Left ventricle myocardium superior (tissue), 1 donor: ENCODE measurements at regions not wholly inside any gene's neighbourhood (a gene's known extent, or its start where the extent isn't known, plus 50 kb on each side); places are given as distances from the start of the nearest gene placed in this dataset.
A peak's percentile ranks its signal among the peaks of the same experiment; 100 is the strongest.

ENCODE experiments used
- ATAC-seq: fragments of 200-7000 bp; cut with Tn5 transposase; one replicate; pipeline ENCODE4 v1.9.1; 2020; ENCODE audit warnings: mild to moderate bottlenecking, moderate library complexity
- DNase-seq: peaks from one replicate; pipeline ENCODE4 v3.0.0-alpha.2; 2020
- intact Hi-C: fragments of 100-400 bp; cut with micrococcal nuclease; formaldehyde crosslinking; loops from one replicate; pipeline ENCODE4 v1.11.0; 2022
- donor health status: DM: no; HTN: yes; CAD: no; lungs with severe emphysema.

DNA sequence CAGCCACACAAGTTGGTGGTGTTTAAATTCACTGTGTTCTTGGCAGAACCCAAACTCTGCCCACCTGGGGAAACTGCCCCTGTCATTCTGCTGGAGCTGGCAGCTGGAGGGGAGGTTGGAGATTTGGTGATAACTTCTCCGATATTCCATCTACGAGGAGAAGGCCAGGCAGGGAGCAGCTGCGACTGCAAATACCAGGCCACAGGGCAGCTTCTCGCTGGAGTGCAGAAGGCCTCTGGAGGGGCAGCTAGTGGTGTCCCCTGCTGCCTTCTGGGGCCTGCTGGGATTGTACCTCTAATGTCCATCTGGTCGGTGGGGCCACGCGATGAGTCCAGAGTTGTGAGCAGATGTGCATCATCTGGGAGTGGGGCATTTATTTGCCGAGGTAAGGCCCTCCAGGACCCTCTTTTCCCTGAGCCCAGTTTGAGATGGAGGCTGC lies 98.9 kb downstream of the ACKR3 start:
- no peak for DNase-seq
- intact Hi-C loops: no loop called here
- no peak for ATAC-seq

DNA sequence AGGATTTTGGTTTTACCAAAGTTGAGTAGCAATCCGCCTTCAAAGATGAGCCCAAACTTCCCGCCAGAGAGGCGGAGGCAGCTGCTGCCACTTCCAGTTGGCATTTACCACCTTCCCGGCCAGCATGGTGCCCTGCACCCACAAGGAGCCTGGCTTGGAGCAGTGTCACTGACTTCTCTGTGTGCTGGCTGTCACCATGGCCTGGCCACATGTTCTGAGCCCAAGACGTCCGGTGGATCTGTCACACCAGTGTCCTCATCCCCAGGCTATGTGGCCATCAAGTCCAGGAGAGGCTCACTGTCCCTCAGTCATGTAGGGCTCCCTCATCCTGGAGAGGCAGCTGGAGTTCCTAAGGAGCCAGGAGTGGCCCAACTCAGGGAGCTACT lies 100.6 kb downstream of the ACKR3 start:
- intact Hi-C loops: loop anchor here (10.0 kb wide), 1 partner anchor 95 kb away; no protein-coding TSS in a partner anchor
- ATAC-seq (no peak), DNase-seq (no peak)

DNA sequence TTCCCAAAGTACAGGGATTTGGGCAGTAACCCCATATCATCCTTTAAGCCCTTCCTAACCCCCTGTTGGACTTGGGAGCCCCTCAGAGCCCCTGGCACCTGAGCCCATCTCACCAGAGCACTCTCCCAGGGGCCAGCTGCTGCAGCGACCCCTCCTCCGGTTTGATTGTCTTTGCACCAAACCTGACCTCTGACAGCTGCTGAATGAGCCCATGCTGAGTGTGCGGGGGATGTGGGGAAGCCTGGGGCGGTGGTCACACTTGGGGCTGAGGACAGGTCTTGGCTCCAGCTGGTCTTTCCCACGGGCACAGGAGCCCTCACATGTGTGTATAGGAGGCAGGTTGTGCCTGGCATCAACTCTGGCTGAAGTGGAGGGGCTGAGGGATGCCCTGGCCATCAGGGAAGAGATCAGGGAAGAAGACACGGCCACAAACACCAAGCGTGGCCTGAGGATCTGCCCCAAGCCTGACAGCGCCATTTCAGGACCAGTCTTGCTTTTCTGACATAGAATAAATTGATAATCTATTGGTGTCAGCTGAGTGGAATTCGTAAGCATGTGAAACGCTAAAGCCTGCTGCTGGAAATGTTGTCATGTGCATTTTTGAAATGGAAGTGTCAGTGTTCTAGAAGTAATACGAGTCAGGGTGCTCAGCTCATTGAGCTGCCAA lies 102.4 kb downstream of the ACKR3 start:
- DNase-seq (no peak), ATAC-seq (no peak)
- intact Hi-C loops: loop anchor here (10.0 kb wide), 1 partner anchor 97 kb away; no protein-coding TSS in a partner anchor

DNA sequence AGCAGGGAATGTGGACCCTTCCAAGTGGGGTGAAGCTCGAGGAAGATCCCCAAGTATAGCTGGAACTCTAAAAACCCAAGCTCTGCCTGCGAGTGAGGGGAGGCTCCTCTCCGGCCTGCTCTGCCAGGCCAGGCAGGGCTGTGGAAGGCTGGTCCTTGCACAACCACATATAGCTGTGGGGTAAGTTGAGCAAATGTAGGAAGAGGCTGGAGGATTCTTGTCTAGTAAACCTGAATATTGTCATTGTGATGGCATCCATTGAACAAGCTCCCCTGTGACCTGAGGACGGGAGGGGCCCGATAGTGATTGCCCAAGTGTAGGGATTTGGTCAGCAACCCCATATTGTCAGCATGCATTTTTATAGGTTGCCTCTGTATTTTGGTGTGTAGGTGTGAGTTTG lies 103.0 kb downstream of the ACKR3 start:
- intact Hi-C loops: loop anchor here (10.0 kb wide), 1 partner anchor 98 kb away; no protein-coding TSS in a partner anchor
- ATAC-seq (no peak), DNase-seq (no peak)

DNA sequence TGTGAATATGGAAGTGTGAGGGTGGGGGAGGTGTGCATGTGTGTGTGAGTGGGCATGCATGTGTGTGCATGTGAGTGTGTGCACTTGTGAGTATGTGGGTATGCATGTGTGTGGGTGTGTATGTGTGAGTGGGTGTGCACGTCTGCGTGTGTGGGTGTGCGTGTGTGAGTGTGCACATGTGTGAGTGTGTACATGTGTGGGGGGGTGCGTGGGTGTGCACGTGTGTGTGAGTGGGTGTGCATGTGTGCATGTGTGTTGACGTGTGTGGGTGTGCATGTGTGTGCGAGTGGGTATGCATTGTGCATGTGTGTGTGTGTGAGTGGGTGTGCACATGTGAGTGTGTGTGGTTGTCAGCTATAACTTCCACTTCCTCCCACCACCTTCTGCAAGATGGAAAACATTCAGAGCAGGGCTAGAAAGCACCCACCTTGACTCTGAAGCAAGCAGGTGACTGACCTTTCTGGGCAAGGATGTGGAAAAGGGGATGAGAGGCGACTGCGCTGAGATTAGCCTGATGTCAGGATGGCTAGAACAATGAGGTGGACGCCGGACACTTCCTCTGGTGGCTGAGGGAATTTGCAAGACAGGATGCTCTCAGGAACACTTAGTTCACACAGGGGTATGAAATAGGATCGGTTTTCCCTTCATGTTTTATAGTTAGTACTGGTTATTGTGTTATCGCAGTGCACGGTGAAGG lies 103.6 kb downstream of the ACKR3 start:
- DNase-seq: no peak
- no peak for ATAC-seq
- intact Hi-C loops: loop anchor here (10.0 kb wide), 1 partner anchor 98 kb away; no protein-coding TSS in a partner anchor

DNA sequence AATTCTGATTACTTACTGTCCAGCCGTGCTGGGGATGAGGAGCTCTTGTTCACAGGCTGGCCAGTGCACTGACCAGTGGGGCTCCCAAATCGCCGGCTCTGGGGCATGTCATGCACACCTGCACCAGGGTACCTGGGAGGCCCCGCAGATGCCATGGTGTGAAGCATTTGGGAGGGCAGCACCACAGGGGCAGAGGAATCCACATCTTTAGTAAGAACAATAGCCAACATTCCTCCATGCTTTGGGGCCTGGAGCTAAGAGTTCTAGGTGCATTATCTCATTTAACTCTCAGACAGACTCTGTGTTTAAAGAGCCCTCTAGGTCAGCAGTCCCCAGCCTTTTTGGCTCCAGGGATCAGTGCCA lies 104.2 kb downstream of the ACKR3 start:
- DNase-seq (no peak), ATAC-seq (no peak)
- intact Hi-C loops: loop anchor here (10.0 kb wide), 1 partner anchor 99 kb away; no protein-coding TSS in a partner anchor

DNA sequence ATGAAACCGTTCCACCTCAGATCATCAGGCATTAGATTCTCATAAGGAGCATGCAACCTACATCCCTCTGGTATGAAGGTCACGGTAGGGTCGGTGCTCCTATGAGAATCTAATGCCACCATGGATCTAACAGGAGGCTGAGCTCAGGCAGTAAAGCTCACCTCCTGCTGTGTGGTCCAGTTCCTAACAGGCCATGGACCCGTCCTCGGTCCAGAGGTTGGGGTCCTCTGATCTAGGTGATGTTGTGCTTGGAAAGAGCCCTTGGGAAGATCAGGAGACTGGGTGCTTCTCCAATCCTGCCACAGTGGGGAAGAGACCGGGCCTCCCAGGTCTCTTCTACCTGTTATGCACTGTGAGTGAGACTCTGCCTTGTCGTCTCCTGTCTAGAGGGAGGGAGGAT lies 104.6 kb downstream of the ACKR3 start:
- ATAC-seq (no peak), DNase-seq (no peak)
- intact Hi-C loops: loop anchor here (10.0 kb wide), 1 partner anchor 99 kb away; no protein-coding TSS in a partner anchor

DNA sequence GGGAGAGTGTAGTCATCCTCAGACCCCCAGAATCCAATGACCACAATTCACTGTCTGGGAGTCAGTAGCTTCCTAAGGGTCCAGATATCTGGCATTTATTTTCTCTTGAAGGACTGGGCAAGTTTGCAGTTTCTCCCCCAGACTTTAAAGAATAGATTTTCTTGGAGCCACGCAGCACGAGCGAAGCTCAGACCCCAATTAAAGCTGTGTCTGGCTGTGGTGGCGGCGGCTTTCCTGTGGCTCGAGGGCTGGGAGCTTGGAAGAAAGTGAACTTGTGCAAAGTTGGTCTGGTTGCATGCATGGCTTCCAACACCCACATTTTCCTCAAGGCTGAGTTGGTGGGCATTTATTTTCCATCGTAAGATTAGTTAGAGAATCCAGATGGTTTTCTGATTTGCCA lies 105.0 kb downstream of the ACKR3 start:
- DNase-seq (no peak), ATAC-seq (no peak)
- intact Hi-C loops: loop anchor here (10.0 kb wide), 1 partner anchor 100 kb away; no protein-coding TSS in a partner anchor

DNA sequence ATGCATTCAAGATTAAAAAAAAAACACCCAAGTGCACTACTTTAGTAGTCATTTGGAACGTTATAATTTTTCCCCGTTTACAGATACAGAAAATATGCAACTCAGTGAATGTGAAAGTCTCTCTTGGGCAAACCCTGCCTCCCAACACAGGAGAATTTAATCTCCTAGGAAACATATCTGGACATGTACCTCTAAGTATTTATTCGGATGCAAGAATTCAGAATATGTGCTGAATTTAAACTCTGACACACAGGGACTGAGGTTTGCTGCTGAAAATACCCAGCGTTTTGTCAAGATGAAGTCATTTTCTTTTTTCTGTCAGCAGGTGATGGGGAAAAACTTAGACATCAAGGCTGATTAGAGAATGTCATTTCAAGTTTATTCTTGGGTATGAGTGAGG lies 105.4 kb downstream of the ACKR3 start:
- ATAC-seq (peak; percentile 75), DNase-seq (no peak)
- intact Hi-C loops: loop anchor here (10.0 kb wide), 1 partner anchor 100 kb away; no protein-coding TSS in a partner anchor

DNA sequence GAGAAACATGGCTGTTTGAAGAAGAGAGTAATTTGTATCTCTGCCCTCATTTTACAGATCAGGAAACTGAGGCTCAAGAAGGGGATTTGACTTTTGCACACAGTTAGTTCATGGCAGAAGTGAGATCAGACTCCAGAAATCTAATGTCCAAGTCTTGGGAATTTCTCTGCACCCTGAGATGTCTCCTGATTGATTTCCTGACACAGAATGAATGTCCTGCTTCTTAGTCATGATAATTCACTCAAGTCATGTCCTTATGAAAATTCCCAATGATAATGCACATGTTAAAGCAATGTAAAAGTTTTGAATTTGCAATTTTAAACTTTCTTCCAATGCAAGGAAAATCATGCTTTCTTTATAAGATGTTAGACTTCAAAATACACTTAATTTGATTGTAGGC lies 105.9 kb downstream of the ACKR3 start:
- intact Hi-C loops: loop anchor here (10.0 kb wide), 1 partner anchor 101 kb away; no protein-coding TSS in a partner anchor
- ATAC-seq (no peak), DNase-seq (no peak)

DNA sequence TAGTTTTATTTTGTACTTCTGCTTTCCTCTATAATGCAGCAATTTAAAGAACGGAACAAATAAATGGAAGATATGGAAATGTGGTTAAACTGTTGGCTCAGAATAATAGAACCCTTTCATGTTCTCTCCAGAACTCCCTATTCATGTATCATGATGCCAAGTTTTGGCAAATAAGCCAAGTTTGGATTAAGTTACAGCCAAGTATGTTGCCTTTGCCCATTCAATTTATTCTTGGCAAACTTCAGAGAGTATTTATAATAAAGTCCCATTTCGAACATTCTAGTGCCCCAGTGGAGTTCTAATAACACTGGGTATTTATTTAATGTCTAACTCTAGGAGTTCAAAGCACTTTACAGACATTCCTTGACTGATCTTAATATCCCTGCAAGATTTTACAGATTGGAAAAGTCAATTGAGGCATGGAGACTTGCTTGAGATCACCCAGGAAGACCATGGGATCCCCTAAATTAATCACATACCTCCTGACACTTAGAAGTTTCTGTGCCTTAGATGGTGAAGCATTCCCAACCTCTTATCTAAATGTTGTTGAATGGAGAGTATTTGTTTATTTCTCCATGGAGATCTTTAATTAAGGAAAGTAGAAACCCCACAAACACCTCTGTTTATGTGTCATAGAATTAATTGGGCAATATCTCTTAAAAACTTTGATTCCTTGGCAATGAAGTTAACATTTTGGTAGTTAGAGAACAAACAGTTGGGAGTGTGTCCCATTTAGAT lies 106.7 kb downstream of the ACKR3 start:
- no peak for DNase-seq
- peak; percentile 21 for ATAC-seq
- intact Hi-C loops: loop anchor here (10.0 kb wide), 1 partner anchor 102 kb away; no protein-coding TSS in a partner anchor

DNA sequence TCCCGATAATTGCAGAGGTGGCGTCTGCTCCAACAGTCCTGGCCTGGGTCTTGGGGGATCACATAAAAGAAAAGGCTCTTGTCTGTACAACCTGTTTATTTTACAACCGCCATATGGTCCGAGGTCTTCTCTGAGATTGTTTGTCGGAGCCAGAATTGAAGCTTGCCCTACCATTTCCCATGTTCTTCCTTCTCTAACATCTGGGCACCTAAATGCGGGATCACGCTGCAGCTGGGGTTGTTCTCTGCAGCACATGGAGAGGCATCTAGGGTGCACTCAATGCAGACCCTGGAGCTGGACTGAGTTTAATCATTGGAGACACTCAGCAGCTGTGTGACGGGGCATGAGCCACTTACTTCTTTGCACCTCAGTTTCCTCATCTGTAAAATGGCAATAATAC lies 107.7 kb downstream of the ACKR3 start:
- intact Hi-C loops: loop anchor here (10.0 kb wide), 1 partner anchor 103 kb away; no protein-coding TSS in a partner anchor
- no peak for DNase-seq
- ATAC-seq: no peak

DNA sequence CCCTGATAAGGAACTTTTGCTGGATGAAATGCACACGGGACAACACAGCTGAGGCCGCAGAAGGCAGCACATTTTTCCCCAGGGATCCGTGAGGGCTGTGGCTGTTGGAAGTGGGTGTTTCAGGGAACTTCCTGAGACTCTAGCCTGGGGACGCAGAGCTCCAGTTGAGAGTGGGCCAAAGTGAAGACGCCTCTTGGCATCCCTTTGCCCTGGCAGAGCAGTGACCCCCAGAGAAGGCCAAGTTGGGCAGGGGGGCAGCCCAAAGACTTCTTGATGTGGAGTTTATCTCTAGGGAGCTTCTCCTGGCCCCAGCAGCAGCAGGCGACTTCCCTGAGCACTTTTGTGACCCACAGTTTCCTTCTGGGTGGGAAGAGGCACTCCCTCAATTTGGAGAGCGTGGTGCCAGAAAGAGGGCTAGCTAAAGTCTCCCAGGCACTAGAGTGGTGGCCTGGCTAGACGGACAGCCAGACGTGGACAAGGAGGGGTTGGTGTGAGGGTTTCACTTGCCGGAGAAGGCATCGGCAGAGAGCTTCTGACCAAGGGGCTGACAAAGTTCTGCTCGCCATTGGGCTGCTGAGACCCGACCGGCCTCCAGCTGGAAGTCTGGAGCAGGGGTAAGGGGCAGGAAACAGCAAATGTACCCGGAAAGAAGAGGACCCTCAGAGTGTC lies 108.8 kb downstream of the ACKR3 start:
- intact Hi-C loops: loop anchor here (10.0 kb wide), 1 partner anchor 104 kb away; no protein-coding TSS in a partner anchor
- DNase-seq: no peak

DNA sequence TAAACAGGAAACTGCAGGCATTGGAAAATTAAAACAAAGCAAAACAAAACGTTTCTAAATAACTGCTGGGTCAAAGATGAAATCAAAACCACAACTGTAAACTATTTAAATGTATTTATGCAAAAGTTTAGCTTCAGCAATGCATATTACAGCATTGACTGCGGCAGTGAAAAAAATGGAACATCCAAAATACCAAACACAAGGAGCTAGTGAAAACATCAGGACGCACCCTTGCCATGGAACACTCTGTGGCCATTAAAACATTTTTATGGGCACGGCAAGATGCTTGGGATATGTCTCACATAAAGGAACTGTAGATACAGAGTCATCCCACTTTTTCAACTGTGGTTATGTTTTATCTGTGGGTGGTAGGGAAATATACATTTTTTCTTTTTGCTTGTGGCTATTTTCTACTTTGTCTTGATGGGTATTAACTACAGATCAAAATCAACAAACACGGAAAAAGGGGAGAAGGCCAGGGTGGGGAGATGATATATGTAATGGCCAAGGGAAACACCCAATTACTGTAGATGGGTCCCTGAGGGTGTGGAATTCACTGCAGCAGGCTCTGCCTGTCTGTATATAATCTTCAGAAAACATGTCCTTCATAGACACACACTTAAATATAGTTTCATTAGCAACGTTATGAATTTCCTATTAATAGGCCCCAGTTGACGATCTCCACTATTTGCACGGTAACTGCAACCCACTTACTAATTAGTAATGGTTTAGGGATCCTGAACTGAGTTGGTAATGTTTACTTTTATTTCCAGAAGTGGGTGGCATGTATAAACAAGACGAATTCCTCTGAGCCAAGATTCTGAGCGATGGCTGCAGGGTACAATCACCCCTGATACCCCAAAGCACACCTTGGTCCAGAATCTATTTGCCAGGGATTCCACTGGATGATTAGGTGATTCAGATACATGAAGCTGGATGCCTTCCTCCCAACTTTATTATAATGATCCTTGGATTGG lies 110.5 kb downstream of the ACKR3 start:
- DNase-seq: no peak
- intact Hi-C loops: loop anchor here (10.0 kb wide), 1 partner anchor 105 kb away; no protein-coding TSS in a partner anchor

More for the DNA sequence above, 108.8 kb downstream of the ACKR3 start:
- no peak for ATAC-seq

DNA sequence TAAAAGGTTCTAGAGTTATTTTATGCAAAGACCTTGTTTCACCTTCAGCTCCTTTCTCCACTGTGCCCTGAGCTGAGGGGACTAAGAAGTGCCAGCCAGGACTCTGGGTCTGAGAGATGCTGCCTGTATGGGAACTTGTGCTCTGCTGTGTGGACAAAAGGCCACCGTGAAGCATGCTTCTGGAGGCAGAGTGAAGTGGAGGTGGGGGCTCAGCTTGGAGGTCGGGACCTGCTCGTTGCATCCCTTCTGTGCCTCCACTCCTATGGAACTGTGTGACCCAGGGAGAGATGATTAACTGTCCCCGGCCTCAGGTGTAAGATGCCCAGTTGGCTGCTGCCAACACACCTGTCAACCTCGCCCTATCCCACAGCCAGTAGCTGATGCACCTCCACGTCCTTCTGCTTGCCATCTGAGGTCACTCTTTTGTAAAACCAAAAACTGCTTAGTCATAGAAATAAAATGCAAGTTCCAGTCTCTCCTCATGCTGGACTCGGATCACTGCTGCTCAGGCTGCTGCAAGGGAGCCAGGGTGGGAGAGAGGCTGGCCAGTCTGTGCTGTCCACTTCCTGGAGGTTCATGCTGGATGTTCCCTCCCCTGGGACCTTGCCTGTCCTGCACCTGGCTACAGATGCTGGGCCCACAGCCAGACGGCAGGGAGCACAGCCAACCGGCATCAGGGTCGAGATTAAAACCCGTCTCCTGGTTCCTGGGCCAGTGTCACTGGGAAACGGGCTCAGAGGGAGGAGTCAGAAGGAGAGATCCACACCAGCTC lies 113.2 kb downstream of the ACKR3 start:
- ATAC-seq: peak; percentile 64
- DNase-seq: peak; percentile 60
- intact Hi-C loops: no loop called here

More for the DNA sequence above, 110.5 kb downstream of the ACKR3 start:
- ATAC-seq: no peak

DNA sequence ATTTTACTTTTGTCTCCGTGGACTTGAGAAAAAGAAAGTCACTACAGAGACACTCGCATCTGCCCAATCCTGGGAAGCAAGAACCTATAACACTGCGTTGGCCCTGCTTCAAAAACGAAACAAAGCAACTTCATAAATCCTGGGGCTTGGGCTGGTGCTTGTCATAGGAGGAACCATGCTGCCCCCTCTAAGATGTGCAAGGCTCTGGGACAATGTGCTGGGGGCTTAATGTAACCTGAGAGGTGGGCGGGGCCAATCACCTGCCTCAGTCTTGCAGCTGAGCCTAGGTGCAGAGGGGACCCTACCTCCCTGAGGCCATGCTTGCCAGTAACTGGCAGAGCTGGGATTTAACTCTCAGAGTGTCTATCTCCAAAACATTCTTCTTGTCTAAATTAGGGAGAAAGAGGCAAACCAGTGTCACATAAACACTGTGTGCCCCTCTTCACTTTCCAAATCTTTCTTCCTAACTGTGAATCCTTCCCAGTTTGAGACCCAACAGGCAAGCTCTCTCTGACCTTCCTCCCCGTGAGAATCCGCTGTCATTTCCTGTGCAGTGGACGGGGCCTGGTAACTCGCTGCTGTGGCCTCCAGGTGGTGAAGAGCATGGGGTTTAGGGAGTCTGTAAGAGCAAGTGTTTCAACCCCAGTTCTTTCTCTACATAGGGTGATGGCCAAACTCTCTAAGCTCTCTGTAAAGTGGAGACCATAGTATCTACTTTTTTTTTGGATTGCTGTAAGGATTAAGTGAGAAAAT lies 115.1 kb downstream of the ACKR3 start:
- ATAC-seq (no peak), DNase-seq (no peak)
- intact Hi-C loops: no loop called here
